22Rv1 (cell line): ENCODE measurements at regions not wholly inside any gene's neighbourhood (a gene's known extent, or its start where the extent isn't known, plus 50 kb on each side); places are given as distances from the start of the nearest gene placed in this dataset.

Source experiments
- ZFX ChIP-seq: fragments of 450-650 bp; IDR thresholded peaks from 2 replicates; pipeline ENCODE4 v1.6.1; 2017; ENCODE audit warnings: antibody characterized with exemption, borderline replicate concordance
- TF ChIP-seq, protein P1 (sequence below): fragments of 450-650 bp; IDR thresholded peaks from 2 replicates; pipeline ENCODE4 v1.5.1; 2017; ENCODE audit warnings: mild to moderate bottlenecking

- TF ChIP-seq, protein P1, sequence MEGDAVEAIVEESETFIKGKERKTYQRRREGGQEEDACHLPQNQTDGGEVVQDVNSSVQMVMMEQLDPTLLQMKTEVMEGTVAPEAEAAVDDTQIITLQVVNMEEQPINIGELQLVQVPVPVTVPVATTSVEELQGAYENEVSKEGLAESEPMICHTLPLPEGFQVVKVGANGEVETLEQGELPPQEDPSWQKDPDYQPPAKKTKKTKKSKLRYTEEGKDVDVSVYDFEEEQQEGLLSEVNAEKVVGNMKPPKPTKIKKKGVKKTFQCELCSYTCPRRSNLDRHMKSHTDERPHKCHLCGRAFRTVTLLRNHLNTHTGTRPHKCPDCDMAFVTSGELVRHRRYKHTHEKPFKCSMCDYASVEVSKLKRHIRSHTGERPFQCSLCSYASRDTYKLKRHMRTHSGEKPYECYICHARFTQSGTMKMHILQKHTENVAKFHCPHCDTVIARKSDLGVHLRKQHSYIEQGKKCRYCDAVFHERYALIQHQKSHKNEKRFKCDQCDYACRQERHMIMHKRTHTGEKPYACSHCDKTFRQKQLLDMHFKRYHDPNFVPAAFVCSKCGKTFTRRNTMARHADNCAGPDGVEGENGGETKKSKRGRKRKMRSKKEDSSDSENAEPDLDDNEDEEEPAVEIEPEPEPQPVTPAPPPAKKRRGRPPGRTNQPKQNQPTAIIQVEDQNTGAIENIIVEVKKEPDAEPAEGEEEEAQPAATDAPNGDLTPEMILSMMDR: no peak
- no peak for TF ChIP-seq ZFX
These were observed 141.9 kb downstream of the CEMIP2 start for GRCh38 chr9:71626395-71626794.
